HG03439 (cell line): ENCODE measurements at regions not wholly inside any gene's neighbourhood (a gene's known extent, or its start where the extent isn't known, plus 50 kb on each side); places are given as distances from the start of the nearest gene placed in this dataset.
"Not testable (repeated sequence)": the region's sequence is repeated elsewhere in the genome, so short reads cannot be mapped to it uniquely, and the experiment has no call there.

Experiments used
- ATAC-seq: cut with Tn5 transposase; IDR thresholded peaks from one replicate; pipeline ENCODE4 v1.9.1; 2021; ENCODE audit warnings: mild to moderate bottlenecking, moderate library complexity; ENCODE audit not compliant: unreplicated experiment

DNA sequence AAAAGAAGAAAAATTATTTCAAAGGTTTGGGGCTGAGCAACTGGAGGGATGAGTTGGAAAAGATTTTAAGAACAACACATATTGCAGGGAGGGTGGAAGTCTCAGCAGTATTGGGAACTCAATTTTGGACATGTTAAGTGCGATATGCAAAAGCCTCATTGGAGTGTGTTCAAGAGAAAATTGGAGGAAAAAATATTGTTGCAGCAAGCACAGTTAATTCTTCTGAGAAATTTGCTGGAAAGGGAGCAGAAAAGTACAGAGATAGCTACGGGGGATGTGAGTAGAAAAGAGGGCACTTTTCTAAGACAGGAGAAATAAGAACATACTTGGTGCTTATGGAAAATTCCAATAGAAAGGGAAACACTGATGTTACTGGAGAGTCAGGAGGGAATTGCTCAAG, 59.8 kb upstream of the MAGI2 start:
- ATAC-seq, result no peak

GRCh38 chr7:79512261-79512660, 58.8 kb upstream of the MAGI2 start:
- ATAC-seq, result no peak

DNA sequence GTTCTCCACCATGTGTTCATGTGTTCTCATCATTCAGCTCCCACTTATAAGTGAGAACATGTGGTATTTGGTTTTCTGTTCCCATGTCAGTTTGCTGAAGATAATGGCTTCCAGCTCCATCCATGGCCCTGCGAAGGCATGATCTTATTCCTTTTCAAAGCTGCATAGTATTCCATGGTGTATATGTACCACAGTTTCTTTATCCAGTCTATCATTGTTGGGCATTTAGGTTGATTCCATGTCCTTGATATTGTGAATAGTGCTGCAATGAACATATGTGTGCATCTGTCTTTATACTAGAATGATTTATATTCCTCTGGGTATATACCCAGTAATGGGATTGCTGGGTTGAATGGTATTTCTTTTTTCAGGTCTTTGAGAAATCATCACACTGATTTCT, 57.6 kb upstream of the MAGI2 start:
- ATAC-seq, result not testable (repeated sequence)

DNA sequence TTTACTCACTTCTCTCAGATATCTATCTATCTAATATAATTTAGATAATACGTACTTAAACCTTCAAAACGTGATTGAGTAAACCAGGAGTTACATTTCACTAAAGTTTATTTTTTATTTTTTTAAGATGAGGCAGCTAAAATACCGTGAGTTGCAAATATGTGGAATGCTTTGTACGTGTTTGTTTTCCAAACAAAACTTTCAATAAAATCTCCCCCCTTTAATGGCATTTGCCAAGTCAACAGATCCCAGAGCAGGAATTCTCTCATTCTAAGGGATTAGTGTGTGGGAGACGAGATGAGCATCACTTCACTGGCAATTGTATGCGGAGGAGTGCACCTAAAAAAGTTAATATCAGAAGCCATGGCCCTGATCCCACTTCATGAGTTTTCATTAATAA, 53.7 kb upstream of the MAGI2 start:
- no peak for ATAC-seq

- no peak for ATAC-seq
Measured at GRCh38 chr7:79506481-79506880, 53.0 kb upstream of the MAGI2 start.

DNA sequence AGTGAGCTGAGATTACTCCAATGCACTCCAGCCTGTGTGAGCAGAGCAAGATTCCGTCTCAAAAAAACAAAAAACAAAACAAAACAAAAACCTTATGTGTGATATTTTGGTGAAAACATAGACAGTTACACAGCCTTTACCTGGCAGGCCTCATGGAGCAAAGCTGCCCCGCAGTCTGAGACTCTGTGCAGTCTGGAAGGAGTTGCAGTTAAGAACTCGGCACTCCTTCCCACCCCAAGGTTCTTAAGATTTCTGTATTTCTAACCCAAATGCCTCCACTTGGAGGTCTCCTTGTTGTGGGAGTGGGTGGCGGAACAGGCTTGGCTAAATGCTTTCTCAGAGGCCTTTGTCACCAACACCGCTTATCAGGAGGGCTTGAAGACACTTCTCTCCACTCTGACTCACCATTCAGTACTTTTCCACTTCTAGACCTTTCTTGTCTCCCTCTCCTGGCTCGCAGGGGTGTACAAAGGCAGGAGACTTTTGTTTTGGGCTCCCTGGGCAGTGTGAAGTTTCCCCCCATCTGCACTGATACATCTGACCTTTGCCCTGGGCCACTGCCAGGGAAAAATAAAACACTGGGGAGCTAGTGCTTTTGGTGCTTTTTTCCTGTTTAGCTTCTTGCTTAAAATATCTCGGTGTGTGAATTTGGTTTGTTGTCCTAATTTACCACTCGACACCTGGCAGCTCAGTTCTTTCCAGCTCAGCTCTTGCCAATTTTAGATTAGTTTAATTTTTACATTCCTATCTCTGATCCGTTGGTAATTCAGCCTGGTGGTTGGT, 51.3 kb upstream of the MAGI2 start:
- no peak for ATAC-seq
